WERI-Rb-1 (cell line): ENCODE measurements at regions not wholly inside any gene's neighbourhood (a gene's known extent, or its start where the extent isn't known, plus 50 kb on each side); places are given as distances from the start of the nearest gene placed in this dataset.

ENCODE experiments used
- DNase-seq: peaks from one replicate; pipeline ENCODE4 v3.0.0-alpha.2; 2020
- H3K27ac ChIP-seq: fragments of 250-450 bp; sonication (Bioruptor Pico); 2 replicates; pipeline ENCODE4 v1.5.1; 2020; ENCODE audit warnings: mild to moderate bottlenecking, moderate library complexity
- H3K27me3 ChIP-seq: fragments of 250-450 bp; sonication (Bioruptor Pico); 2 replicates; pipeline ENCODE4 v1.5.1; 2021; ENCODE audit warnings: mild to moderate bottlenecking, low read depth, moderate library complexity; ENCODE audit not compliant: insufficient read depth, severe bottlenecking
- H3K36me3 ChIP-seq: fragments of 250-450 bp; sonication (Bioruptor Pico); 2 replicates; pipeline ENCODE4 v1.5.1; 2020; ENCODE audit warnings: mild to moderate bottlenecking, moderate library complexity
- H3K4me3 ChIP-seq: 2 replicates; pipeline ENCODE4 v1.5.1; 2011; ENCODE audit warnings: low read depth, mild to moderate bottlenecking, control low read depth, low read length
- H3K9me3 ChIP-seq: fragments of 250-450 bp; sonication (Bioruptor Pico); 2 replicates; pipeline ENCODE4 v1.5.1; 2021; ENCODE audit warnings: mild to moderate bottlenecking, moderate library complexity; ENCODE audit not compliant: severe bottlenecking
- CTCF ChIP-seq: IDR thresholded peaks from 2 replicates; pipeline ENCODE4 v1.5.1; 2011; ENCODE audit warnings: low read depth, mild to moderate bottlenecking, control low read depth, inconsistent platforms, low read length

- Histone ChIP-seq H3K36me3 (no peaks in the 10 kb centered on the region; the same call in 1 of the 2 replicates), H3K4me3 (no peak overlapping the region), H3K27me3 (no peaks in the 10 kb centered on the region), H3K9me3 (no peaks in the 10 kb centered on the region), H3K27ac (no peak overlapping the region)
- no peak for DNase-seq
- TF ChIP-seq CTCF: no peak
Measured at GRCh38 chr9:108356806-108357205, 499.0 kb downstream of the ACTL7B start.

GRCh38 chr9:108351571-108351970 is 504.2 kb downstream of the ACTL7B start:
- TF ChIP-seq CTCF: no peak
- no peaks in the 10 kb centered on the region for H3K36me3 ChIP-seq
- no peaks in the 10 kb centered on the region for H3K9me3 ChIP-seq
- H3K27ac ChIP-seq: no peak overlapping the region
- no peak overlapping the region for H3K4me3 ChIP-seq
- no peaks in the 10 kb centered on the region for H3K27me3 ChIP-seq
- DNase-seq: no peak

GRCh38 chr9:108347463-108348188 is 508.2 kb downstream of the ACTL7B start:
- no peaks in the 10 kb centered on the region for H3K36me3 ChIP-seq
- no peak overlapping the region for H3K4me3 ChIP-seq
- no peak for TF ChIP-seq CTCF
- no peaks in the 10 kb centered on the region for H3K9me3 ChIP-seq
- no peak for DNase-seq
- no peaks in the 10 kb centered on the region for H3K27me3 ChIP-seq
- H3K27ac ChIP-seq: no peak overlapping the region

- no peaks in the 10 kb centered on the region for H3K36me3 ChIP-seq
- H3K9me3 ChIP-seq: no peaks in the 10 kb centered on the region
- no peak for DNase-seq
- no peak overlapping the region for H3K4me3 ChIP-seq
- H3K27ac ChIP-seq: no peak overlapping the region
- no peaks in the 10 kb centered on the region for H3K27me3 ChIP-seq
- TF ChIP-seq CTCF: no peak
Measured at GRCh38 chr9:108345826-108346225, 510.0 kb downstream of the ACTL7B start.

- H3K36me3 ChIP-seq: no peaks in the 10 kb centered on the region
- H3K27ac ChIP-seq: no peak overlapping the region
- TF ChIP-seq CTCF: no peak
- no peaks in the 10 kb centered on the region for H3K9me3 ChIP-seq
- DNase-seq: no peak
- no peaks in the 10 kb centered on the region for H3K27me3 ChIP-seq
- H3K4me3 ChIP-seq: no peak overlapping the region
Measured at GRCh38 chr9:108339251-108339650, 516.5 kb downstream of the ACTL7B start.

- H3K4me3 ChIP-seq: no peak overlapping the region
- no peaks in the 10 kb centered on the region for H3K27me3 ChIP-seq
Measured at GRCh38 chr9:108336575-108336974, 519.2 kb downstream of the ACTL7B start.

More at GRCh38 chr9:108336575-108336974, 519.2 kb downstream of the ACTL7B start:
- no peak for DNase-seq
- no peaks in the 10 kb centered on the region for H3K9me3 ChIP-seq
- H3K36me3 ChIP-seq: no peaks in the 10 kb centered on the region
- H3K27ac ChIP-seq: no peak overlapping the region
- TF ChIP-seq CTCF: no peak
